Immature natural killer cell (primary cell): ENCODE measurements at regions not wholly inside any gene's neighbourhood (a gene's known extent, or its start where the extent isn't known, plus 50 kb on each side); places are given as distances from the start of the nearest gene placed in this dataset.
"Not testable (repeated sequence)": the region's sequence is repeated elsewhere in the genome, so short reads cannot be mapped to it uniquely, and the experiment has no call there.

Experiments used
- DNase-seq, 3 donors: peaks; one replicate each; pipeline ENCODE4 v3.0.0; 2022; ENCODE audit warnings: mixed read lengths in 1 of 3
- H3K27ac Mint-ChIP-seq, 6 donors: one replicate each; pipeline ENCODE4 v1.8.0; 2020; ENCODE audit warnings: mixed read lengths in 6 of 6, mild to moderate bottlenecking in 5 of 6, inconsistent platforms in 4 of 6, moderate library complexity in 3 of 6
- H3K27me3 Mint-ChIP-seq, 3 donors: one replicate each; pipeline ENCODE4 v1.8.0; 2020 to 2021; ENCODE audit warnings: low read depth in 3 of 3, mild to moderate bottlenecking in 3 of 3, mixed read lengths in 3 of 3, moderate library complexity in 3 of 3, inconsistent platforms in 1 of 3
- H3K36me3 Mint-ChIP-seq, 3 donors: one replicate each; pipeline ENCODE4 v1.8.0; 2020; ENCODE audit warnings: mixed read lengths in 3 of 3, inconsistent platforms in 2 of 3, mild to moderate bottlenecking in 2 of 3
- H3K4me1 Mint-ChIP-seq, 2 donors: one replicate each; pipeline ENCODE4 v1.8.0; 2020; ENCODE audit warnings: inconsistent platforms in 2 of 2, mild to moderate bottlenecking in 2 of 2, mixed read lengths in 2 of 2, moderate library complexity in 1 of 2
- H3K4me3 Mint-ChIP-seq, 5 donors: one replicate each; pipeline ENCODE4 v1.8.0; 2020; ENCODE audit warnings: mild to moderate bottlenecking in 5 of 5, mixed read lengths in 5 of 5, inconsistent platforms in 3 of 5, moderate library complexity in 3 of 5
- H3K9me3 Mint-ChIP-seq, 6 donors: one replicate each; pipeline ENCODE4 v1.8.0; 2020; ENCODE audit warnings: mild to moderate bottlenecking in 6 of 6, mixed read lengths in 6 of 6, inconsistent platforms in 4 of 6, moderate library complexity in 3 of 6

- H3K27ac Mint-ChIP-seq, H3K4me1 Mint-ChIP-seq, H3K36me3 Mint-ChIP-seq, DNase-seq, H3K4me3 Mint-ChIP-seq, H3K9me3 Mint-ChIP-seq, H3K27me3 Mint-ChIP-seq: not testable (repeated sequence)
Measured at GRCh38 chr7:76971201-76971600, 61.0 kb downstream of the SPDYE17 start.

DNA sequence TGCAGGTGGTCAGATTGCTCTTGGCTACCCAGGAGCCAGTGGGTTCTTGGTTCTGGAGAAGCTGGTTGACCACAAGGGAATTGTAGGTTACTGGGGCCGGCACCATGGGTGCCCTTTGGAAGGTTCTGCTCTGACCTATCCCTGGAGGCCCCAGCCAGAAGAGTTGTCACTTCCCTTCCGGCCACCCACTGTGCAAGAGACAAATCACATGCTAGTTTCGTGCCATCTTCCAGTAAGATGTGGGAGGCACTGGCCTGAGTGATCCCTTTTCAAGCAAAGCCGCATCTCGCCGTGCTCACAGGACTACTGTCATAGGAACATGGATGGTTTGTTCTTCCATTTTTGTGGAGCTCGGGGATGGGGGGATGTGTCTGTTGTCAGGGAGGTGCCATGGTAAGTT lies 62.3 kb downstream of the SPDYE17 start:
- not testable (repeated sequence) for H3K27ac Mint-ChIP-seq, H3K9me3 Mint-ChIP-seq, H3K27me3 Mint-ChIP-seq, H3K4me3 Mint-ChIP-seq, H3K4me1 Mint-ChIP-seq, DNase-seq, H3K36me3 Mint-ChIP-seq

DNA sequence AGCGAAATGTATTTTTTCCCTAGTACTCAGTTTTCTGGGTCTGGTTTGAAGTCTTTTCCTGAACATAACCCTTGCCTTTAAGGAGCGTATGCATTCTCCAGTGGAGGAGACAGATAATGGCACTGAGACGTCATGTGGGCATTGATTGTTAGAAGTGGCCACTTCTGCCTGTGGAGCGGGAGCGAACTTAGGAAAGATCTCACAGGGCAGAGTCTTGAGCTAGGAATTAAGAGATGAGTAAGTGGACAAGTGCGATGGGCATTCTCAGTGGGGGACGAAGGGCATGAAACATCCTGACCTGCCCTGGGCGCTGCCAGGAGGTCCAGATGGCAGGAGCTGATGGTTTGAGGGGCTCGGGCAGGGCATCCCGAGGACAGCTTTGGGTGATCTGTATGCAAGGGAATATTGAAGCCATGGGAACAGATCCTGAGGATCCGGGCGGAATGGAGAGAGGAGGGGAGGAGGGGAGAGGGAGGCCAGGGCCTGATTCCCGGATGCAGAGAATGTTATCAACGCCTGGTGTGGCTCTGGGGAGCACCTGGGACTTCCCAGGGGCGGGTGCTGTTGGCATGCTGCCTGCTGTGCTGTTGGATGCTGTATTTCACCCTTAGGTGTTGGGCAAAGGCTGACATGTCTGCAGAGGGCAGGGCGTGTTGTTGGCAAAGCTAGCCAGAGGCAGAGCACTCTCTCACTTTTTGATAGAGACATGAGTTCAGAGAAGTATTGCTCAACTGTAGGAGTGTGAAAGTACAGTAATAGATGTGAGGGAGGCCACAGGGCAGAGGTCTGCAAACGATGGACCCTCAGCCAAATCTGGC lies 66.2 kb downstream of the SPDYE17 start:
- not testable (repeated sequence) for H3K27me3 Mint-ChIP-seq, DNase-seq, H3K4me3 Mint-ChIP-seq, H3K27ac Mint-ChIP-seq, H3K9me3 Mint-ChIP-seq, H3K36me3 Mint-ChIP-seq, H3K4me1 Mint-ChIP-seq

DNA sequence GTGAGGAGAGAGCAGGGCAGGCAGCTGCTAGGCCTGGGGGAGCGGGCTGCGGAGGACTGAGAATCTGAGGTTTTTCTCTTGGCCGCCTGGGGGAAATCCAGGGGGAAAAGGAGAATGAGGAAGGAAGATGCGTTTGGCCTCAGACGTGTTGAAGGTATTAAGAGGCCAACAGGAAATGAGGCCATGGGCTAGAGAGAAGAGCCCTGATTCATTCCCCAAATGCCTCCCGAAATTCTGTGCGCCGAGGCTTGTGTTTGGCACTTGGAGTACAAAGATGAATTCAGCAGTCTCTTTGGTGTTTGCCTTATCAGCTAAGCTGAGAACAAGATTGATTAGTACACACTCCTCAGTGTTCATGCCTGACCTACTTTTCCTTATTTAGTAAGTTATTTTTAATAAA lies 68.1 kb downstream of the SPDYE17 start:
- H3K27ac Mint-ChIP-seq, H3K9me3 Mint-ChIP-seq, H3K4me1 Mint-ChIP-seq, H3K4me3 Mint-ChIP-seq, DNase-seq, H3K27me3 Mint-ChIP-seq, H3K36me3 Mint-ChIP-seq: not testable (repeated sequence)

GRCh38 chr7:76963061-76963460 lies 69.1 kb downstream of the SPDYE17 start:
- not testable (repeated sequence) for H3K4me1 Mint-ChIP-seq, H3K27me3 Mint-ChIP-seq, H3K9me3 Mint-ChIP-seq, H3K36me3 Mint-ChIP-seq, H3K4me3 Mint-ChIP-seq, H3K27ac Mint-ChIP-seq, DNase-seq

DNA sequence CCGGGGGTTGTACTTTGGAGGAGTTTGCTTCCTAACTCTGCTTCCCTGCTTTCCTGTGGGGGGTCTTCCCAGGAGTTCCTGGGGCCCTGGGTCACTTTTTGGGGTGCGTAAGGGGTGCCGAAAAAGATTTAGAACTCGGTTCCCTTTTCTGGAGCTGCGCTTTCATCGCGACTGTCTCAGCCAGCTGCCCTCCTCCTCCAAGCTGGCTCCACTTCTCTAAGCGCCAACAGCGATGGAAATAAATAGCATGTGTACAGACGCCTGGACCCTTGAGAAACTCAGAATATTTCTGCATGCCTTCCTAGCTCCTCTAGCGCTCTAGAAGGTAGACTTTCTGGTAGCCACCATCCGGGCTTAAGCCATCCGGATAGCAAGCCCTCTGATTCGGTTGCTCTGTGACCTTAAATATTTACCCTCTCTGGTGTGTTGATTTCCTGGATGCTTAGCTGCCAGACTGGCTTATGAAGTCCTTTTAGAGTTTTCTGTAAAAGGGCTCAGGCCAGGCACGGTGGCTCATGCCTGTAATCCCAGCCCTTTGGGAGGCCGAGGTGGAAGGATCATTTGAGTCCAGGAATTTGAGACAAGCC lies 71.7 kb downstream of the SPDYE17 start:
- H3K27ac Mint-ChIP-seq, H3K9me3 Mint-ChIP-seq, H3K4me1 Mint-ChIP-seq, H3K4me3 Mint-ChIP-seq, DNase-seq, H3K36me3 Mint-ChIP-seq, H3K27me3 Mint-ChIP-seq: not testable (repeated sequence)

DNA sequence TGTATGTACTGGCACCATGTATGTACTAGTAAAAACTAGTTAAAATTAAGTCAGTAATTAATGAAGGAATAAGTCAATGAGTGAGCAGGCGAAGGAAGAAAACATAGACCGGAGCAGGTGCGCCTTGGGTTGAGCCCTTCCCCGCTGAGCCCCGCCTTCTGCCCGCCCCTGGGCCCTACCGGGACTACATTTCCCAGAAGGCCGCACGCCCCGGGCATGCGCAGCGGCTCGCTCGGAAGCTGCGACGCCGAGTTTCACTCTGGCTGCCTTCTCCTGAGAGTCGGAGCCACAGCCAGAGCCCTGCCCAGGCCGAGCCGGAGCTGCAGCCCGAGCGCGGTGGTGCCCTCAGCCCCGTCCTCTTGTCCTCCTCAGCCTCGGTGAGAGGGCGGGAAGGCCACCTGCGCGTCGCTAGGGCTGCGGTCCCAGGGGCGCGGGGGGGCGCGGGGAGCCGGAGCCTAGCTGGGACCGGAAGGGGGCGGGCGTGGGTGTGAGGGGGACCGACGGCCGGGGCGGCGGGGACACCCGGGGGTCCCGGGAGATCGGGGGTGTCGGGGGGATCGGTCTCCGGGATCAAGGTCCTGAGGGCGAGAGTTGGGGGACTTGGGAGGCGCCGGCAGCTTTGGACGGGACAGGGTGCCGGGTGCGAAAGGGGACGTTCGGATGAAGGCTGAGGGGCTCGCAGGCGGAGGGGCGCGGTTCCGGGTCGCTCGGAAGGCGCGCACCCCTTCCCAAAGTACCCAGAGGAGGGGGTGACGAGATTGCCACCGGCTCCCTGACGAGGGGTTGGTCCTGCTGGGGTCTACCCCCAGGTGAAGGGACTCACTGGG lies 72.4 kb downstream of the SPDYE17 start:
- H3K27me3 Mint-ChIP-seq, DNase-seq, H3K36me3 Mint-ChIP-seq, H3K9me3 Mint-ChIP-seq, H3K27ac Mint-ChIP-seq, H3K4me3 Mint-ChIP-seq, H3K4me1 Mint-ChIP-seq: not testable (repeated sequence)

GRCh38 chr7:76956531-76956930 lies 75.6 kb downstream of the SPDYE17 start:
- H3K36me3 Mint-ChIP-seq, H3K4me3 Mint-ChIP-seq, H3K27me3 Mint-ChIP-seq, H3K4me1 Mint-ChIP-seq, H3K9me3 Mint-ChIP-seq, H3K27ac Mint-ChIP-seq, DNase-seq: not testable (repeated sequence)

DNA sequence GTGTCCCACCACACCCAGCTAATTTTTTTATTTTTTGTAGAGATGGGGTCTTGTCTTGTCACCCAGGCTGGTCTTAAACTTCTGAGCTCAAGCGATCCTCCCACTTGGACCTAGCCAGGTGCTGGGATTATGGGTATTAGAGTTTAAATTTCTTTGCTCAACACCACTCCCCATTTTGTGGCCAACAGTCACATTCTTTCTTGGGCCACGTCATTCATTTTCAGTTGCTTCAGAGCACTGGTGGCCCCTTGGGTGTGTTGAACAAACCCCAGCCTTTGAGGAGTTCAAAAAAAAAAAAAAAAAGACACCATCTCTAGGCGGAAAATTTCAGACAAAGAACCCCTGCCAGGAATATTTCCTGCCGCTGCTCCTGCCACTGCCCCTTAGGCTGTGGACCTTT lies 77.0 kb downstream of the SPDYE17 start:
- not testable (repeated sequence) for H3K9me3 Mint-ChIP-seq, H3K36me3 Mint-ChIP-seq, H3K4me3 Mint-ChIP-seq, DNase-seq, H3K4me1 Mint-ChIP-seq, H3K27me3 Mint-ChIP-seq, H3K27ac Mint-ChIP-seq

DNA sequence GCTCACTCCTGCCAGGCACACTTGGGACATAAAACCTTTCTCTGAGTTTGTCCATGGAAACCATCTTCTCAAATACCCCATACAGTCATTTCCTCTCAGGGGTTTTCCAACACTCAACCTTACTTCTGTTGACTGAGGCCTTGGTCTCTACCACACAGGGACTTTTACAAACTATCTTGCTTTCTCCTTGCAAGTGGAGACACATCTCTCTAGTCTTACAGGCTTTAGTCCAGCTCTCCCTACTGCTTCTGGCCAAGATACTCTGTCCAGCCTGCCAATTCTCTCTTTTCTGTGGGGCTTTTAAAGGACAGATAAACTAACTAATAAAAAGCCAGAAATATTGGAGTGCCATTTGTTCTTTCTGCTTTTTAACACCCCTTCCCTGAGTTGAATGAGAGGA lies 87.6 kb downstream of the SPDYE17 start:
- not testable (repeated sequence) for H3K9me3 Mint-ChIP-seq, H3K27me3 Mint-ChIP-seq

GRCh38 chr7:76941809-76942765 lies 90.1 kb downstream of the SPDYE17 start:
- not testable (repeated sequence) for H3K4me3 Mint-ChIP-seq, H3K4me1 Mint-ChIP-seq, H3K36me3 Mint-ChIP-seq, H3K9me3 Mint-ChIP-seq, DNase-seq, H3K27me3 Mint-ChIP-seq, H3K27ac Mint-ChIP-seq

More for the DNA sequence above, 87.6 kb downstream of the SPDYE17 start:
- not testable (repeated sequence) for H3K4me1 Mint-ChIP-seq, H3K36me3 Mint-ChIP-seq, H3K27ac Mint-ChIP-seq, DNase-seq, H3K4me3 Mint-ChIP-seq

- H3K36me3 Mint-ChIP-seq, H3K9me3 Mint-ChIP-seq, H3K27ac Mint-ChIP-seq, H3K27me3 Mint-ChIP-seq, H3K4me3 Mint-ChIP-seq, H3K4me1 Mint-ChIP-seq, DNase-seq: not testable (repeated sequence)
Measured at GRCh38 chr7:76937781-76938180, 94.4 kb downstream of the SPDYE17 start.

- H3K27ac Mint-ChIP-seq, H3K4me3 Mint-ChIP-seq, DNase-seq, H3K27me3 Mint-ChIP-seq, H3K4me1 Mint-ChIP-seq, H3K36me3 Mint-ChIP-seq, H3K9me3 Mint-ChIP-seq: not testable (repeated sequence)
Measured at GRCh38 chr7:76937330-76937729, 94.8 kb downstream of the SPDYE17 start.

DNA sequence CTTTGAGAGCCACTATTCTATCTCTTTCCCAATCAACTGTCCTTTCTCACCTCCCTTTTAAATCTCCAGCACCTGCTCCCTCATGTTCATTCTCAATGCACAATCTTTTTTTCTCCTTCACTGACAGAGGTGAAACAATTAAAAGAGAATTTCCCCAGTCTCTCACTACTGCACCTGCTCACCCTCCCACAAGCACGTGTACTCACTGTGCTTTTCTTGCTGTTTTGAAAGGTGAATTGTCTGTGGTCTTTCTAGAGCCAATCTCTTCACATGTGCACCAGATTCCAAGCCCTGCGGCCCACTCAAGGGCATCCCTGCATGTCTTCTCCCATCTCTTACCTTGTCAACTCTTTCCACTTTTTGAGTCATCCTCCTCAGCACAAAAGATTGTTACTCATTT lies 95.8 kb downstream of the SPDYE17 start:
- H3K36me3 Mint-ChIP-seq, H3K27ac Mint-ChIP-seq, H3K9me3 Mint-ChIP-seq, H3K27me3 Mint-ChIP-seq, H3K4me3 Mint-ChIP-seq, H3K4me1 Mint-ChIP-seq, DNase-seq: not testable (repeated sequence)
